ENCODE measurements at regions not wholly inside any gene's neighbourhood (a gene's known extent, or its start where the extent isn't known, plus 50 kb on each side); places are given as distances from the start of the nearest gene placed in this dataset.

DNA sequence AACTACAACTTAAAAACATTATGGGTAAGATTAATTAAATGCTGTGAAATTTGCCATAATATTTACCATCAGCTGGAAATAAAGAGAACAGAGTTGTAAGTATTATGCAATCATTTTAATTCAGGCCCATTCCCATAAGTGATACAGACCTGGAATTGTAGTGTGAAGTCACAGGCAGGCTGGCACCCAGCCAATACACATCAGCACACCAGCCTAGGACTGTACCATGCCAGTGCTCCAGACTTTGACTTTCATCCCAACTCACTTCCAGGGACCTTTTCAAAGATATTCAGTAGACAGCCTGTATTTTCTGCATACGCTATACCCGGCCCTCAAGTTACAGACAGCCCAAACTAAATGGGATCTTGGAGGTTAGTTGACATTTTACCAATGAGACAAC lies 143.3 kb downstream of the TES start:
- TF ChIP-seq, protein P1, sequence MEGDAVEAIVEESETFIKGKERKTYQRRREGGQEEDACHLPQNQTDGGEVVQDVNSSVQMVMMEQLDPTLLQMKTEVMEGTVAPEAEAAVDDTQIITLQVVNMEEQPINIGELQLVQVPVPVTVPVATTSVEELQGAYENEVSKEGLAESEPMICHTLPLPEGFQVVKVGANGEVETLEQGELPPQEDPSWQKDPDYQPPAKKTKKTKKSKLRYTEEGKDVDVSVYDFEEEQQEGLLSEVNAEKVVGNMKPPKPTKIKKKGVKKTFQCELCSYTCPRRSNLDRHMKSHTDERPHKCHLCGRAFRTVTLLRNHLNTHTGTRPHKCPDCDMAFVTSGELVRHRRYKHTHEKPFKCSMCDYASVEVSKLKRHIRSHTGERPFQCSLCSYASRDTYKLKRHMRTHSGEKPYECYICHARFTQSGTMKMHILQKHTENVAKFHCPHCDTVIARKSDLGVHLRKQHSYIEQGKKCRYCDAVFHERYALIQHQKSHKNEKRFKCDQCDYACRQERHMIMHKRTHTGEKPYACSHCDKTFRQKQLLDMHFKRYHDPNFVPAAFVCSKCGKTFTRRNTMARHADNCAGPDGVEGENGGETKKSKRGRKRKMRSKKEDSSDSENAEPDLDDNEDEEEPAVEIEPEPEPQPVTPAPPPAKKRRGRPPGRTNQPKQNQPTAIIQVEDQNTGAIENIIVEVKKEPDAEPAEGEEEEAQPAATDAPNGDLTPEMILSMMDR (conservative IDR thresholded peaks at IDR 0.05), result no peak
- TF ChIP-seq EZH2 (IDR thresholded peaks at IDR 0.05; ENCODE audit: low read depth), result no peak

Data from PC-9 (cell line).